Subcutaneous abdominal adipose tissue (tissue), 5 donors: ENCODE measurements at regions not wholly inside any gene's neighbourhood (a gene's known extent, or its start where the extent isn't known, plus 50 kb on each side); places are given as distances from the start of the nearest gene placed in this dataset.

Source experiments
- H3K27ac ChIP-seq: one replicate; pipeline ENCODE4 v1.7.0; 2013; ENCODE audit warnings: low read depth, mild to moderate bottlenecking, inconsistent platforms, low read length, moderate library complexity
- H3K27me3 ChIP-seq, 5 donors: one replicate each; pipeline ENCODE4 v1.7.0; 2013; ENCODE audit warnings: low read length in 5 of 5, inconsistent platforms in 1 of 5; ENCODE audit not compliant: control insufficient read depth in 5 of 5, insufficient read depth in 4 of 5
- H3K36me3 ChIP-seq, 5 donors: one replicate each; pipeline ENCODE4 v1.7.0; 2013; ENCODE audit warnings: low read length in 5 of 5; ENCODE audit not compliant: control insufficient read depth in 5 of 5, insufficient read depth in 5 of 5
- H3K4me1 ChIP-seq, 5 donors: one replicate each; pipeline ENCODE4 v1.7.0; 2013; ENCODE audit warnings: low read length in 5 of 5, mild to moderate bottlenecking in 3 of 5, moderate library complexity in 1 of 5; ENCODE audit not compliant: control insufficient read depth in 5 of 5, insufficient read depth in 5 of 5
- H3K4me3 ChIP-seq, 5 donors: one replicate each; pipeline ENCODE4 v1.7.0; 2013; ENCODE audit warnings: low read length in 5 of 5, low read depth in 1 of 5
- H3K9ac ChIP-seq, 5 donors: one replicate each; pipeline ENCODE4 v1.7.0; 2013; ENCODE audit warnings: low read length in 5 of 5, mild to moderate bottlenecking in 4 of 5, moderate library complexity in 3 of 5
- H3K9me3 ChIP-seq, 5 donors: one replicate each; pipeline ENCODE4 v1.7.0; 2013; ENCODE audit warnings: low read length in 5 of 5; ENCODE audit not compliant: control insufficient read depth in 5 of 5
- donor health status: healthy.
- donor health status: healthy.
- donor health status: healthy.
- donor health status: healthy.
- donor health status: healthy.

- H3K4me3 ChIP-seq: no peak overlapping the region
- no peaks in the 10 kb centered on the region for H3K9me3 ChIP-seq
- no peak overlapping the region for H3K27ac ChIP-seq
- peaks cover 2 to 32% (median 28%) of the 10 kb centered on the region in 5 donors for H3K4me1 ChIP-seq
- H3K9ac ChIP-seq: no peak overlapping the region
- no peaks in the 10 kb centered on the region for H3K27me3 ChIP-seq
- H3K36me3 ChIP-seq: no peaks in the 10 kb centered on the region
These were observed 53.1 kb upstream of the MED9 start for GRCh38 chr17:17423656-17424055.

- no peak overlapping the region for H3K4me3 ChIP-seq
- no peak overlapping the region for H3K9ac ChIP-seq
- no peaks in the 10 kb centered on the region for H3K9me3 ChIP-seq
- H3K27ac ChIP-seq: no peak overlapping the region
- no peaks in the 10 kb centered on the region for H3K27me3 ChIP-seq
- no peaks in the 10 kb centered on the region for H3K36me3 ChIP-seq
- H3K4me1 ChIP-seq: peaks cover 2 to 23% (median 20%) of the 10 kb centered on the region in 5 donors
These were observed 52.2 kb upstream of the MED9 start for GRCh38 chr17:17424552-17424951.

- Histone ChIP-seq H3K4me1 (peaks cover 2 to 18% (median 16%) of the 10 kb centered on the region in 5 donors), H3K9me3 (no peaks in the 10 kb centered on the region), H3K27me3 (no peaks in the 10 kb centered on the region), H3K4me3 (no peak overlapping the region), H3K36me3 (no peaks in the 10 kb centered on the region), H3K9ac (no peak overlapping the region), H3K27ac (no peak overlapping the region)
These were observed 51.8 kb upstream of the MED9 start for GRCh38 chr17:17425005-17425404.

GRCh38 chr17:17425591-17425990 is 51.2 kb upstream of the MED9 start:
- H3K4me1 ChIP-seq: peaks cover under 1 to 14% (median 11%) of the 10 kb centered on the region in 5 donors
- H3K9ac ChIP-seq: no peak overlapping the region
- H3K27me3 ChIP-seq: no peaks in the 10 kb centered on the region
- no peaks in the 10 kb centered on the region for H3K9me3 ChIP-seq
- no peaks in the 10 kb centered on the region for H3K36me3 ChIP-seq
- H3K4me3 ChIP-seq: no peak overlapping the region
- H3K27ac ChIP-seq: no peak overlapping the region

- Histone ChIP-seq H3K4me3 (no peak overlapping the region), H3K9me3 (no peaks in the 10 kb centered on the region), H3K36me3 (no peaks in the 10 kb centered on the region), H3K4me1 (peaks cover 0 to 11% (median 6%) of the 10 kb centered on the region in 5 donors), H3K27me3 (no peaks in the 10 kb centered on the region), H3K27ac (no peak overlapping the region), H3K9ac (no peak overlapping the region)
These were observed 50.6 kb upstream of the MED9 start for GRCh38 chr17:17426184-17426583.
